Hippocampal formation (tissue), 2 donors: ENCODE measurements at regions not wholly inside any gene's neighbourhood (a gene's known extent, or its start where the extent isn't known, plus 50 kb on each side); places are given as distances from the start of the nearest gene placed in this dataset.

ENCODE experiments used
- DNase-seq, 2 donors: peaks; one replicate each; lab custom pipeline; 2025; lab: John Stamatoyannopoulos, UW

GRCh38 chr6:105651969-105652368 is 249.1 kb upstream of the PREP start:
- DNase-seq, result no peak

GRCh38 chr6:105650347-105650746 is 247.5 kb upstream of the PREP start:
- DNase-seq, result no peak

GRCh38 chr6:105649192-105649591 is 246.3 kb upstream of the PREP start:
- DNase-seq, result no peak

- DNase-seq, result no peak
Measured at GRCh38 chr6:105648276-105648675, 245.4 kb upstream of the PREP start.

GRCh38 chr6:105646391-105646867 is 243.5 kb upstream of the PREP start:
- DNase-seq, result no peak

- no peak for DNase-seq
Measured at GRCh38 chr6:105645958-105646357, 243.1 kb upstream of the PREP start.

GRCh38 chr6:105645156-105645555 is 242.3 kb upstream of the PREP start:
- DNase-seq, result peak in 1 of 2 donors; percentile 7

GRCh38 chr6:105644691-105645090 is 241.8 kb upstream of the PREP start:
- DNase-seq, result no peak

- no peak for DNase-seq
Measured at GRCh38 chr6:105644073-105644489, 241.2 kb upstream of the PREP start.

GRCh38 chr6:105642708-105643107 is 239.8 kb upstream of the PREP start:
- no peak for DNase-seq

GRCh38 chr6:105641504-105641903 is 238.6 kb upstream of the PREP start:
- DNase-seq, result no peak

- DNase-seq, result no peak
Measured at GRCh38 chr6:105639124-105639523, 236.2 kb upstream of the PREP start.

GRCh38 chr6:105633814-105634213 is 230.9 kb upstream of the PREP start:
- DNase-seq, result no peak

GRCh38 chr6:105628156-105628860 is 225.4 kb upstream of the PREP start:
- DNase-seq, result no peak

GRCh38 chr6:105626295-105627158 is 223.6 kb upstream of the PREP start:
- no peak for DNase-seq

GRCh38 chr6:105624021-105624420 is 221.1 kb upstream of the PREP start:
- no peak for DNase-seq

GRCh38 chr6:105622226-105622625 is 219.3 kb upstream of the PREP start:
- DNase-seq, result no peak

GRCh38 chr6:105621564-105622175 is 218.8 kb upstream of the PREP start:
- DNase-seq, result no peak

GRCh38 chr6:105620878-105621277 is 218.0 kb upstream of the PREP start:
- DNase-seq, result no peak

GRCh38 chr6:105619971-105620741 is 217.3 kb upstream of the PREP start:
- DNase-seq, result no peak

GRCh38 chr6:105618247-105618646 is 215.4 kb upstream of the PREP start:
- no peak for DNase-seq

GRCh38 chr6:105616521-105616920 is 213.6 kb upstream of the PREP start:
- DNase-seq, result no peak
